ENCODE measurements at regions not wholly inside any gene's neighbourhood (a gene's known extent, or its start where the extent isn't known, plus 50 kb on each side); places are given as distances from the start of the nearest gene placed in this dataset.

DNA sequence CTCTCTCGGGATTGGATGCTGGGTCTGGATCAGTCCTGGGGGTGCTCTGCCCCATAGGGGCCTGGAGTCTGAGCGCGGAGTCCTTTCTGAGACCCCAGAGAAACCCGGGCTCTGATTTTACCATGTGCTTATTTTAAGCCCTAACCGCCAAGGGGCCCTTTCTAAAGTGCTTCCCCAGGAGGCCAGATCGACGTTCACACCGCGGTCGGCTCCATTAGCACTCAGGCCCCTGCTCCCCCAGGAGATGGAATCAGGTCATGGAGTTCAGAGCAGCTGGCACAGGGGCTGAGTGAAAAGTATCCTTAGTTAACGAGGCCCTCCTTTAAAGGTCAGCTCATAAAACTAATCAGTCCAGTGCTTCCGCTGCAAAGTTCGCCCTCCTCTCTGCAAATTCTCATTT lies 159.4 kb upstream of the COBL start:
- Mint-ChIP-seq H3K27ac (ENCODE audit: unreplicated experiment) (peak overlapping the region; percentile 65), H3K36me3 (ENCODE audit: unreplicated experiment) (peaks cover 5% of the 10 kb centered on the region), H3K9me3 (ENCODE audit: unreplicated experiment) (peaks cover 3% of the 10 kb centered on the region), H3K4me3 (ENCODE audit: unreplicated experiment) (no peak overlapping the region), H3K27me3 (ENCODE audit: unreplicated experiment) (peaks cover 4% of the 10 kb centered on the region), H3K4me1 (ENCODE audit: low read depth, unreplicated experiment) (peaks cover 23% of the 10 kb centered on the region)
- peak; percentile 63 for DNase-seq
- TF ChIP-seq, protein P1, sequence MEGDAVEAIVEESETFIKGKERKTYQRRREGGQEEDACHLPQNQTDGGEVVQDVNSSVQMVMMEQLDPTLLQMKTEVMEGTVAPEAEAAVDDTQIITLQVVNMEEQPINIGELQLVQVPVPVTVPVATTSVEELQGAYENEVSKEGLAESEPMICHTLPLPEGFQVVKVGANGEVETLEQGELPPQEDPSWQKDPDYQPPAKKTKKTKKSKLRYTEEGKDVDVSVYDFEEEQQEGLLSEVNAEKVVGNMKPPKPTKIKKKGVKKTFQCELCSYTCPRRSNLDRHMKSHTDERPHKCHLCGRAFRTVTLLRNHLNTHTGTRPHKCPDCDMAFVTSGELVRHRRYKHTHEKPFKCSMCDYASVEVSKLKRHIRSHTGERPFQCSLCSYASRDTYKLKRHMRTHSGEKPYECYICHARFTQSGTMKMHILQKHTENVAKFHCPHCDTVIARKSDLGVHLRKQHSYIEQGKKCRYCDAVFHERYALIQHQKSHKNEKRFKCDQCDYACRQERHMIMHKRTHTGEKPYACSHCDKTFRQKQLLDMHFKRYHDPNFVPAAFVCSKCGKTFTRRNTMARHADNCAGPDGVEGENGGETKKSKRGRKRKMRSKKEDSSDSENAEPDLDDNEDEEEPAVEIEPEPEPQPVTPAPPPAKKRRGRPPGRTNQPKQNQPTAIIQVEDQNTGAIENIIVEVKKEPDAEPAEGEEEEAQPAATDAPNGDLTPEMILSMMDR (IDR thresholded peaks at IDR 0.05; ENCODE audit: partially characterized antibody, unreplicated experiment) = no peak

DNA sequence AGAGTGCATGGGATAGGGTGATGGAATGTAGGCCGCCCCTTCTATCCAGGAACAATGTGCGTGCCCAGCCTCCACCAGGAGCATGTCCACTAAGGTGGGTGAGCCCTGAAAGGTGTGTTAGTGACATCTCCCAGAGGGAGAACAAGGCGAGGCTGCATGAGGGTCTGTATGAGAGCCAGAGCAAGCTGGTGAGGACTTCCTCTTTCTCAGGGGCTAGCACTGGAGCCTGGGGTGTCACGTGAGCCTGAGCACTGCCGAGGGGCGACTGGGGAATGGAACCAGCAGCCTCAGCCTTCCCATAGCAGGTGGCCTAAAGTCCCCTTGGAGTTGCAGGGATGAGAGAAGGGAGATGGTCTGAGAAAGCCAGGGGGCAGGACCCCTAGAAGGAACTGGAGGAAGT lies 156.3 kb upstream of the COBL start:
- H3K4me3 Mint-ChIP-seq (ENCODE audit: unreplicated experiment) = no peak overlapping the region
- H3K27ac Mint-ChIP-seq (ENCODE audit: unreplicated experiment) = no peak overlapping the region
- H3K9me3 Mint-ChIP-seq (ENCODE audit: unreplicated experiment) = peaks cover 2% of the 10 kb centered on the region
- peaks cover 7% of the 10 kb centered on the region for H3K27me3 Mint-ChIP-seq (ENCODE audit: unreplicated experiment)
- TF ChIP-seq, protein P1 (IDR thresholded peaks at IDR 0.05; ENCODE audit: partially characterized antibody, unreplicated experiment) = no peak
- peaks cover 16% of the 10 kb centered on the region for H3K4me1 Mint-ChIP-seq (ENCODE audit: low read depth, unreplicated experiment)
- no peaks in the 10 kb centered on the region for H3K36me3 Mint-ChIP-seq (ENCODE audit: unreplicated experiment)
- DNase-seq = no peak

DNA sequence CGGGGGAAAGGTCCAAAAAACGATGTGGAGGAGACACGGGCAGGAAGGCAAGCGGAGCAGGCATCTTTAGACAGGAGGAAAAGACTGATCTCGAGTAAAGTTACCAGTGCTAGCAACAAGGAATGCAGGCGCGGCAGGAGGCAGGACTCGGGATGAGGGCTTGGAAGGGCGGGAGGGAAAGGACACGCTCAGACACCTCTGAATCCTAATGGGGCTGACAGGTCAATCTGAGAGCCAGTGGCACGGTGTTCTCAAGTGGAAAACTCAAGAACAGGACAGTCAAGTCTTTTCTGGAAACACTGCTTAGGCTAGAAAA lies 155.3 kb upstream of the COBL start:
- H3K9me3 Mint-ChIP-seq (ENCODE audit: unreplicated experiment) = peaks cover 2% of the 10 kb centered on the region
- H3K36me3 Mint-ChIP-seq (ENCODE audit: unreplicated experiment) = no peaks in the 10 kb centered on the region
- no peak for DNase-seq
- H3K27ac Mint-ChIP-seq (ENCODE audit: unreplicated experiment) = no peak overlapping the region
- peaks cover 7% of the 10 kb centered on the region for H3K27me3 Mint-ChIP-seq (ENCODE audit: unreplicated experiment)
- no peak overlapping the region for H3K4me3 Mint-ChIP-seq (ENCODE audit: unreplicated experiment)
- TF ChIP-seq, protein P1 (IDR thresholded peaks at IDR 0.05; ENCODE audit: partially characterized antibody, unreplicated experiment) = no peak
- peaks cover 16% of the 10 kb centered on the region for H3K4me1 Mint-ChIP-seq (ENCODE audit: low read depth, unreplicated experiment)

DNA sequence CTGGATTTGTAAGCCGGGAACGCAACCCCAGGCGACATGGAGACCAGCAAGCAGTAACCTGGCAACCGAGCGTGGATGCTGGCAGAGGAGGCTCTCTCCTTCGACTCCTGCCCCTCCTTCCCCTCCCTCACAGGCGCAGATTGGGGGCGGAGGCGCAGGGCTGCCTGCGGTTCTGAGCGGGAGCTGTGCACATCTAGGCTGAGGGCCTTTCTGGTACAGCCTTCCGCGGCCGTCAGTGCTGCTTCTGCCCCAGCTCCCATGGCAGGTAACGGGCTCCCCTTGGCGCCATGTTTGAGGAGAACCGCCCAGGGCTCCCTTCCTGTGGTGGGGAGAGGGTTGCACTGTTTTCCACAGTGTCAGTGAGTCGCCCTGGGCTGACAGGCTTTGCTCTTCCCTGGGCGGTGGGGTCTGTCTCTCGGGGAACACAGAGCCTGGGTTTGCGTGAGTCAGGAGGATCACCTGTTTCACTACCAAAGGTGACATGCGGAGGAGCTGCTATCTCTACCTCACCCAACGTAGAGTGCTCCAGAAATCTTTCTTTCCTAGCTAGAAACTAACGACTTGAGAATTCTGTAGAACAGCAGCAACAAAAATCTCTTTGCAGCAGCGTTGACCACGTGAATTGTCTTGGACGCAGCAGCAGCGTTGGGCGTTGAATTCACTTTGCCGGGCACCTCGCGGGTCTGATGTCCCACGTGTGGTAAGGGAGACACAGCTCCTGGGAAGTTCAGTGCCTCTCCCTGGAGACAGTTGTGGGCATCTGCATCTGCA lies 154.8 kb upstream of the COBL start:
- no peak overlapping the region for H3K27ac Mint-ChIP-seq (ENCODE audit: unreplicated experiment)
- peaks cover 14% of the 10 kb centered on the region for H3K4me1 Mint-ChIP-seq (ENCODE audit: low read depth, unreplicated experiment)
- H3K36me3 Mint-ChIP-seq (ENCODE audit: unreplicated experiment) = no peaks in the 10 kb centered on the region
- peaks cover 2% of the 10 kb centered on the region for H3K9me3 Mint-ChIP-seq (ENCODE audit: unreplicated experiment)
- H3K4me3 Mint-ChIP-seq (ENCODE audit: unreplicated experiment) = no peak overlapping the region
- H3K27me3 Mint-ChIP-seq (ENCODE audit: unreplicated experiment) = peaks cover 7% of the 10 kb centered on the region
- DNase-seq = peak; percentile 48
- TF ChIP-seq, protein P1 (IDR thresholded peaks at IDR 0.05; ENCODE audit: partially characterized antibody, unreplicated experiment) = no peak

DNA sequence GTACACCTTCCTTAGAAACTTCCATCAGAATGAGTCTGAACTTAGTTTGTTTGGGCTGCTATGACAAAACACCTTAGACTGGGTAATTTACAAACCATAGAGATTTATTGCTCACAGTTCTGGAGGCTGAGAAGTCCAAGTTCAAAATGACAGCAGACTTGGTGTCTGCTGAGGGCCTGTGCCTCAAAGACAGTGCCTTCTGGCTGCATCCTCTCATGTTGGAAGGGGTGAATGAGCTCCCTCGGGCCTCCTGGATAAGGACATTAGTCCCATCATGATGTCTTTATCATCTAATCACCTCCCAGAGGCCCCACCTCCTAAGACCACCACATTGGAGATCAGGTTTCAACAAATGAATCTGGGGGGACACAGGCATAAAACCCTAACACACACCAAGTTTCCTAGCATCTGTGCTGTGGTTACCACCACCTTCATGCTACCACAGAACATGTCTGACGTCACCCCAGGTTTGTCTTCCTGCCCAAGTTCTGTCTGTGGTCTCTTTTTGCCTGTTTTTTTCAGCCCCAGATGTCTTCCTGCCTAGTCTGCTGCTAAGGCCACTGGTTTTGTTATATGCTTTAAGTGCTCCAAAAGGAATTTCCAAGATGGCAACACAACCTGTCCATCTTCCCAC lies 150.9 kb upstream of the COBL start:
- H3K27me3 Mint-ChIP-seq (ENCODE audit: unreplicated experiment) = peaks cover 5% of the 10 kb centered on the region
- no peaks in the 10 kb centered on the region for H3K9me3 Mint-ChIP-seq (ENCODE audit: unreplicated experiment)
- DNase-seq = no peak
- peaks cover 7% of the 10 kb centered on the region for H3K36me3 Mint-ChIP-seq (ENCODE audit: unreplicated experiment)
- TF ChIP-seq, protein P1 (IDR thresholded peaks at IDR 0.05; ENCODE audit: partially characterized antibody, unreplicated experiment) = no peak
- peaks cover 4% of the 10 kb centered on the region for H3K4me1 Mint-ChIP-seq (ENCODE audit: low read depth, unreplicated experiment)
- H3K4me3 Mint-ChIP-seq (ENCODE audit: unreplicated experiment) = no peak overlapping the region
- no peak overlapping the region for H3K27ac Mint-ChIP-seq (ENCODE audit: unreplicated experiment)
